HG03354 (cell line): ENCODE measurements at regions not wholly inside any gene's neighbourhood (a gene's known extent, or its start where the extent isn't known, plus 50 kb on each side); places are given as distances from the start of the nearest gene placed in this dataset.
A peak's percentile ranks its signal among the peaks of the same experiment; 100 is the strongest.

Experiments
- ATAC-seq: cut with Tn5 transposase; IDR thresholded peaks from one replicate; pipeline ENCODE4 v1.9.1; 2021; ENCODE audit warnings: mild to moderate bottlenecking; ENCODE audit not compliant: unreplicated experiment, poor library complexity, severe bottlenecking

- no peak for ATAC-seq
These were observed 87.1 kb upstream of the PAK5 start for GRCh38 chr20:9926007-9926406.

- ATAC-seq = no peak
These were observed 84.8 kb upstream of the PAK5 start for GRCh38 chr20:9923648-9924047.

GRCh38 chr20:9920866-9921265 is 82.0 kb upstream of the PAK5 start:
- ATAC-seq = no peak

GRCh38 chr20:9919271-9920014 is 80.6 kb upstream of the PAK5 start:
- ATAC-seq = peak; percentile 92

GRCh38 chr20:9918348-9918747 is 79.5 kb upstream of the PAK5 start:
- ATAC-seq = no peak

- ATAC-seq = no peak
These were observed 77.9 kb upstream of the PAK5 start for GRCh38 chr20:9916761-9917160.

- peak; percentile 83 for ATAC-seq
These were observed 74.1 kb upstream of the PAK5 start for GRCh38 chr20:9912858-9913434.

GRCh38 chr20:9912290-9912689 is 73.4 kb upstream of the PAK5 start:
- ATAC-seq = no peak

- no peak for ATAC-seq
These were observed 72.6 kb upstream of the PAK5 start for GRCh38 chr20:9911519-9911918.

- no peak for ATAC-seq
These were observed 70.3 kb upstream of the PAK5 start for GRCh38 chr20:9909167-9909566.

GRCh38 chr20:9903048-9903655 is 64.3 kb upstream of the PAK5 start:
- no peak for ATAC-seq

GRCh38 chr20:9889270-9889981 is 50.5 kb upstream of the PAK5 start:
- ATAC-seq = peak; percentile 64
